Keratinocyte (primary cell): ENCODE measurements at regions not wholly inside any gene's neighbourhood (a gene's known extent, or its start where the extent isn't known, plus 50 kb on each side); places are given as distances from the start of the nearest gene placed in this dataset.

Experiments
- DNase-seq: peaks from one replicate; pipeline ENCODE4 v3.0.0-alpha.2; 2011; ENCODE audit warnings: low read depth, missing footprints, low spot score
- FAIRE-seq: peaks from 2 replicates; lab custom pipeline; 2011; peaks lifted over from hg19 to GRCh38; lab: Jason Lieb, UNC
- H2AFZ ChIP-seq: 2 replicates; pipeline ENCODE4 v1.6.0; 2012; ENCODE audit warnings: low read length, control low read depth, inconsistent platforms; ENCODE audit not compliant: control insufficient read depth
- H3K27ac ChIP-seq: 2 replicates; pipeline ENCODE4 v1.5.1; 2011; ENCODE audit warnings: low read length; ENCODE audit not compliant: control insufficient read depth, insufficient read depth
- H3K27me3 ChIP-seq: 3 replicates; pipeline ENCODE4 v1.6.0; 2011; ENCODE audit warnings: low read length; ENCODE audit not compliant: control insufficient read depth, insufficient read depth; ENCODE audit errors: extremely low read depth
- H3K36me3 ChIP-seq, 2 experiments: 2 replicates in 1 of 2; 3 replicates in 1 of 2; pipeline ENCODE4 v1.5.1; 2011; ENCODE audit warnings: low read length in 2 of 2, mild to moderate bottlenecking in 1 of 2; ENCODE audit not compliant: control insufficient read depth in 2 of 2, insufficient read depth in 2 of 2; ENCODE audit errors: extremely low read depth in 1 of 2
- H3K4me1 ChIP-seq: 3 replicates; pipeline ENCODE4 v1.5.1; 2011; ENCODE audit warnings: low read length; ENCODE audit not compliant: control insufficient read depth, insufficient read depth; ENCODE audit errors: extremely low read depth
- H3K4me2 ChIP-seq: 3 replicates; pipeline ENCODE4 v1.6.0; 2011; ENCODE audit warnings: low read depth, low read length; ENCODE audit not compliant: control insufficient read depth, insufficient read depth; ENCODE audit errors: extremely low read depth
- H3K4me3 ChIP-seq, 3 experiments: fragments of 200-600 bp in 1 of 3; sonication (generic) in 1 of 3; 2 replicates in 2 of 3; 3 replicates in 1 of 3; pipeline ENCODE4 v1.5.1; 2011 to 2016; ENCODE audit warnings: low read length in 3 of 3, mild to moderate bottlenecking in 3 of 3, control low read depth in 2 of 3, inconsistent platforms in 1 of 3, low read depth in 1 of 3, mixed read lengths in 1 of 3, mixed run types in 1 of 3, moderate library complexity in 1 of 3; ENCODE audit not compliant: control insufficient read depth in 2 of 3, insufficient read depth in 2 of 3; ENCODE audit errors: extremely low read depth in 1 of 3
- H3K79me2 ChIP-seq: 2 replicates; pipeline ENCODE4 v1.6.0; 2012; ENCODE audit warnings: low read length; ENCODE audit not compliant: control insufficient read depth, insufficient read depth
- H3K9ac ChIP-seq: 3 replicates; pipeline ENCODE4 v1.6.0; 2011; ENCODE audit warnings: low read length; ENCODE audit not compliant: control insufficient read depth, insufficient read depth; ENCODE audit errors: extremely low read depth
- H3K9me1 ChIP-seq: 3 replicates; pipeline ENCODE4 v1.6.0; 2011; ENCODE audit warnings: low read length; ENCODE audit not compliant: control insufficient read depth, insufficient read depth; ENCODE audit errors: extremely low read depth
- H3K9me3 ChIP-seq: 2 replicates; pipeline ENCODE4 v1.5.1; 2012; ENCODE audit warnings: low read depth, low read length; ENCODE audit not compliant: control insufficient read depth
- H4K20me1 ChIP-seq: 3 replicates; pipeline ENCODE4 v1.6.0; 2011; ENCODE audit warnings: low read length; ENCODE audit not compliant: control insufficient read depth, insufficient read depth; ENCODE audit errors: extremely low read depth
- EZH2 ChIP-seq: IDR thresholded peaks from one replicate; pipeline ENCODE4 v1.6.1; 2012; ENCODE audit warnings: inconsistent platforms, mild to moderate bottlenecking, low read length, moderate library complexity
- dilution Hi-C: fragments of 300-500 bp; cut with MboI; formaldehyde crosslinking; loops from one replicate; pipeline ENCODE4 v1.7.0; 2020; ENCODE audit warnings: low sequenced_read_pairs; ENCODE audit not compliant: extremely low pct_ligation_motif_present
- TF ChIP-seq, protein P1 (sequence below), 3 experiments: IDR thresholded peaks in 1 of 3; conservative IDR thresholded peaks in 1 of 3; optimal IDR thresholded peaks in 1 of 3; 2 replicates in 2 of 3; 3 replicates in 1 of 3; pipeline versions ENCODE3 to v1.5.1; 2011; ENCODE audit warnings: low read length in 3 of 3, mild to moderate bottlenecking in 3 of 3, moderate library complexity in 2 of 3, control low read depth in 1 of 3, inconsistent platforms in 1 of 3; ENCODE audit not compliant: insufficient read depth in 2 of 3; ENCODE audit errors: extremely low read depth in 1 of 3

DNA sequence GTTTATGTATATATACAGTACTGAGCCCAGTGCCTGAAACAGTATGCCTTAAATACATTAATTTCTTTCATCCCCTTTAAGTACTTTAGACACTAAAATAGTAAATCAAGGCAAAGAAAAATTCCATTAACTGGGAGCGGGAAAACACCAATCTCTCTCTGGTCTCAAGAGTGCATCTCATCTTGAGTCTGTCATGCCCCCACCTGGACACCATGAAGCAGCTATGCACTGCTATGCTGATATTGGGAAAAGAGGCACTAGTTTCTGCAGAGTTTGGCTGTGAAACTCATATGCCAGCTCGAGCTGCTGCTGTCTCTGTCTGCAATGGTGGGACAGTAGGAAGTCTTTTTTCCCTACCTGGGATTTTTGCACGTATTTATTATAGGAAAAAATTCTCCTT lies 754.4 kb upstream of the RAG2 start:
- Histone ChIP-seq H3K27me3 (no peaks in the 10 kb centered on the region), H3K36me3 (no peaks in the 10 kb centered on the region), H4K20me1 (no peaks in the 10 kb centered on the region), H3K4me1 (no peaks in the 10 kb centered on the region), H3K9me1 (no peaks in the 10 kb centered on the region), H3K79me2 (no peaks in the 10 kb centered on the region), H3K4me3 (no peak overlapping the region), H3K9ac (no peak overlapping the region), H3K4me2 (no peak overlapping the region), H2AFZ (no peak overlapping the region), H3K9me3 (peaks cover 6% of the 10 kb centered on the region), H3K27ac (no peak overlapping the region)
- TF ChIP-seq, protein P1, sequence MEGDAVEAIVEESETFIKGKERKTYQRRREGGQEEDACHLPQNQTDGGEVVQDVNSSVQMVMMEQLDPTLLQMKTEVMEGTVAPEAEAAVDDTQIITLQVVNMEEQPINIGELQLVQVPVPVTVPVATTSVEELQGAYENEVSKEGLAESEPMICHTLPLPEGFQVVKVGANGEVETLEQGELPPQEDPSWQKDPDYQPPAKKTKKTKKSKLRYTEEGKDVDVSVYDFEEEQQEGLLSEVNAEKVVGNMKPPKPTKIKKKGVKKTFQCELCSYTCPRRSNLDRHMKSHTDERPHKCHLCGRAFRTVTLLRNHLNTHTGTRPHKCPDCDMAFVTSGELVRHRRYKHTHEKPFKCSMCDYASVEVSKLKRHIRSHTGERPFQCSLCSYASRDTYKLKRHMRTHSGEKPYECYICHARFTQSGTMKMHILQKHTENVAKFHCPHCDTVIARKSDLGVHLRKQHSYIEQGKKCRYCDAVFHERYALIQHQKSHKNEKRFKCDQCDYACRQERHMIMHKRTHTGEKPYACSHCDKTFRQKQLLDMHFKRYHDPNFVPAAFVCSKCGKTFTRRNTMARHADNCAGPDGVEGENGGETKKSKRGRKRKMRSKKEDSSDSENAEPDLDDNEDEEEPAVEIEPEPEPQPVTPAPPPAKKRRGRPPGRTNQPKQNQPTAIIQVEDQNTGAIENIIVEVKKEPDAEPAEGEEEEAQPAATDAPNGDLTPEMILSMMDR (optimal IDR thresholded peaks at IDR 0.05 in 1 of 3, IDR thresholded peaks at IDR 0.05 in 1 of 3, conservative IDR thresholded peaks at IDR 0.05 in 1 of 3; ENCODE audit: extremely low read depth in 1 of 3, insufficient read depth in 2 of 3, low read length in 3 of 3) = peak in 1 of 3 experiments; percentile 11
- no peak for TF ChIP-seq EZH2
- dilution Hi-C loops = no loop called here
- FAIRE-seq (no peak), DNase-seq (no peak)

DNA sequence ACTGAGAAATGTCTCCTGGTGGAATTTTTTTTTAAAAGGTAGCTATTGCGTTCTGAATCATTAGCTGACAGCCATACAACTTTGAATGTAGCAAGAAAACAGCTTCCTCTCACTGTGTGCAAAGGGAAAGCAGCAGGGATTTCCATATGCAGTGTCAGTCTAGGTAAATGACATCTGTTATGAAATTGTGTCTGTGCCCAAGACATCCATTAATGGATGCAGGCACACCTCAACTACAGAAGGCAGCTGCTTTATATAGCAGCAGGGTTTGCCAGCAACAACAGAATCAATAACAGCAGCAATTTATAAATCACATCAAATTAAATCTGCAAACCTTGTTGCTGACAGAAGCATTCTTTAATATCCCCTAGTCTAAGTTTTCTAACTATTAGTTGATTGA lies 745.3 kb upstream of the RAG2 start:
- Histone ChIP-seq H3K9me3 (no peaks in the 10 kb centered on the region), H3K36me3 (no peaks in the 10 kb centered on the region), H3K9me1 (no peaks in the 10 kb centered on the region), H3K4me3 (no peak overlapping the region), H4K20me1 (no peaks in the 10 kb centered on the region), H3K4me2 (no peak overlapping the region), H3K79me2 (no peaks in the 10 kb centered on the region), H3K9ac (no peak overlapping the region), H3K27ac (no peak overlapping the region), H3K4me1 (no peaks in the 10 kb centered on the region), H3K27me3 (no peaks in the 10 kb centered on the region), H2AFZ (no peak overlapping the region)
- TF ChIP-seq EZH2 = no peak
- TF ChIP-seq, protein P1 (optimal IDR thresholded peaks at IDR 0.05 in 1 of 3, IDR thresholded peaks at IDR 0.05 in 1 of 3, conservative IDR thresholded peaks at IDR 0.05 in 1 of 3; ENCODE audit: extremely low read depth in 1 of 3, insufficient read depth in 2 of 3, low read length in 3 of 3) = no peak
- FAIRE-seq (no peak), DNase-seq (no peak)
- dilution Hi-C loops = no loop called here
